ENCODE measurements at regions not wholly inside any gene's neighbourhood (a gene's known extent, or its start where the extent isn't known, plus 50 kb on each side); places are given as distances from the start of the nearest gene placed in this dataset.

DNA sequence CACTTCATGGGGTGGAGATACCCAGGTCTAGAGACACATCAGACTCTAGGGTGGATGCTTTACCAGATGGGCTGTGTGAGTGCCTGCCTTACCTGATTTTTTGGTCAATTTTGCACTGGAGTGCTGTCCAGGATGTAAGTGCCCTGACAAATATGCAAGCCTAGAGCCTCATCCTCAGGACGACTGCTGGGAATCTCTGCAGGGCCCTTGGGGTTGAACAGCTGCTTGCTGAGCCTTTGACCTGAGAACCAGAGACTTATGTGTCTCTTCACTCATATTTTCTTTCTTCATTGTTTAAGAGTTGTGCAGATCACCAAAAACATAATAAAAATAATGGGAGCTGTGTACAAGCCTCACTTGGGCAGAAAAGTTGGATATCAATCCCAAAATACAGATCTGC lies 551.5 kb upstream of the ATP2B1 start:
- no peak for DNase-seq

DNA sequence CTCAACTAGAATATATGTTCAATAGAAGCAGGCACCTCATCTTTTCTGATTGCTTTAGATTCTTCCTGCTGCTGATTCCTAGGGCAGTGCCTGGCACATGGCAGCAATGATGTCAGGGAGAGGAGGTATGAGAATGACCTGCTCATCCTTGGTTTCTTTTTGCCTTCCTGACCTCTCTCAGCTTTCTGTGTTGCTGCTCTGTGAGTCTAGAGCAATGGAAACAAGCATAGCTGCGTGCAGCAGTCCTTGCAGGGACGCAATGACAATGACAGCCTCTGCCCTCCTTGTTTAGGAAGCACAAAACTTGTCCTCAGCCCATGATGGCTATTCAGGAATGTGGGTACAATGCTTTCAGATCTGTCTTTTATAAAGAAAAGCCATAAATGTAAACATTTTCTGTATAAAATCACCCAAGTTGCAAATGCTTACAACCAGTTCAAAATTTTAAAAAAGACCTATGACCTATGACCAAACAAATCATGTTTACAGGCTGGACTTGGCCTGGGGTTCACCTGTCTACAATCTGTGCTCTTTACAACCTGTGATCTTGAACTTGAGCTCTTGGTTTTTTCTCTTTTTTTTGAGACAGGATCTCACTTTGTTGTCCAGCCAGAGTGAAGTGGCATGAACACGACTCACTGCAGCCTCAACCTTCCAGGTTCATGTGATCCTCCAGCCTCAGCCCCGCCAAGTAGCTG lies 549.4 kb upstream of the ATP2B1 start:
- no peak for DNase-seq

DNA sequence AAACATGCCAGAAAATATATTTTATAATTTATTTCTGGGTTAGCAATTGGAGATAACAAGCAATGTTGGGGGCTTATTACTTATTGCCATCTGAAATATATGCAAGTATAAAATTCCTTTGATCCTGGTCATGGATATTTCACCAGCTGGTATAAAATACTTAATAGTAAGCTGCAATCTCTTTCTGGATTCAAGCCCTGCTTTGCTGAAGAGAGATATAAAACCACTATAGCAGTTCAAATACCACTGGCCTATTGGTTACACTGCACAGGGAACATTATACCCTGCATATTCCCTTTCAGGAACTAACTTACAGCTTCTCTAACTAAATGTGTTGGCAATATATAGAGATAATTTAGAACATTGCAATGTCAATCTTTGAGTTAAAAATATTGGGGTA lies 546.2 kb upstream of the ATP2B1 start:
- DNase-seq, result no peak

DNA sequence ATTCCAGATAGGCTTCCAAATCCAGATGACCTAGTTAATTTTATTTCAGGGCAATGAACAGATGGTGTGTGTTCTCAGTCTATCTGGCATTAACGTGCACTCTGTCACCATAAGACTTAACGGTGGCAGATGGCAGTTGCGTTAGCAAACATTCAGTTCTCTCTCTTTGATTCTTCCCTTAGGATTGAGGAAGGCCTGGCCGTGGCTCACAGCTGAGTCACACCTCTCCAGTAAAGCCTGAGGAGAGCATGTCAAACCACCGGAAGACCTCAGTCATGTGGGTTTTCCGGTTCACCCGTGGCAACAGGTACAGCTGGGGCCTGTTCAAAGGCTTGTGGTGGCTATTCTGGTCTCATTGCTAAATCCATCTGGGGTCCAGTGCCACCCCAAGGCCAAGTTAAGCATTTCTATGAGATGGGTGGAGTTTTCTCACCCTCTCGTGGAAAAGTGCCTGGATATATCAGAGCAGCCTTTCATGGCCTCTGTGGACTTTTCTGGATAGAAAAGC lies 545.1 kb upstream of the ATP2B1 start:
- peak; percentile 35 for DNase-seq

DNA sequence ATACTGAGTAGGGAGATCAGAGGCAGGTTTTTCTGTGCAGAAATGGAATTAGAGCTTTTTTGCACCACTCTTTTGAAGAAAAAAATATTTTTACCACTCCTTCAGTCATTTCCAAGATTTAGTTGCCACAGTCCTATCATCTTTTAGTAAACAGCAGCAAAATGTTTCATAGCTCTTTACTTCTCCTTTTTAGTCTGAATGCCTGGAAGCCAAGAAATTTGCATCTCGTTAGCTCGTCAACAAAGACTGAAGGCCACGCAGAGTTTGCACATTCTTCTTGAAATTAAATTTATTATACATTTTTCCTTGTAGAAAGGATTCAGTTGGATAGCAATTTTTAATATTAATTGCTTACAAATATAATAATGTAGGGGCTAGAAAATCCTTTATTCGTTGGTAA lies 544.5 kb upstream of the ATP2B1 start:
- DNase-seq, result no peak

DNA sequence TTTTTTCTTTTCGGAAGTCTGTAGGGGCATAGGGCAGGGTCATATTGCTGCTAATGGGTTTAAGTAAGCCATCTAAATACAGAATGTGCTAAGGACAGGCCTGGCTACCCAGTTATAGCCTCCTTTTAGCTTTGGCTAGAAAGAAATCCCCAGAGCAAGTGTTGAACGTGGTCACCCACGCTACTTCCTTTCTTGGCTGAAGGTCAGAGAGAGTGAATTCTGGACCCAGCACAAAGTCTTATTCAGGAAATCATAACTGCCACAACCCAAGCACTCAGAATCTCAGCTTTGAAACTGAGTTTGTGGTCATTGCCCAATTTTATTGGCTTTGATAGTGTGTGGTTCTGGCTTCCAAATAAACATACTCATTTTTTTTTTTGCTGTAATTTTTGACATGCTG lies 542.1 kb upstream of the ATP2B1 start:
- peak; percentile 41 for DNase-seq

DNA sequence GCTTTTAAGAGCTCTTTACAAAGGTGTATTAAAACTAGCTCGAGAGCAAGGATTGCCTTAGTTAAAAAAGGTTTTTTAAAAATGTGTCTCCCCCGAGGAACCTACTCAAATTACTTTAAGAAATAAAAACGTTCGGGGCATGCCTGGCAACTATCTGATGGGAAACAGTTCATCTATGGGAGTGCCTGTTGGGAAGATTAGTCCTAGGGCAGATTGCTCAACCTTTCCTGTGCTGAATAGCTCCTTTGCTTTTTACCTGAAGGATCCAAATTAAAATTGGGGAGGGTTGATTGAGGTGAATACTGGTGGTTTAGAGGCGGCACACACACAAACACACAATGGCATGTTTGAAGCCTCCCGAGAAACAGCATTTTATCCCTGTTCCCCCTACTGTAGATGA lies 541.4 kb upstream of the ATP2B1 start:
- no peak for DNase-seq

DNA sequence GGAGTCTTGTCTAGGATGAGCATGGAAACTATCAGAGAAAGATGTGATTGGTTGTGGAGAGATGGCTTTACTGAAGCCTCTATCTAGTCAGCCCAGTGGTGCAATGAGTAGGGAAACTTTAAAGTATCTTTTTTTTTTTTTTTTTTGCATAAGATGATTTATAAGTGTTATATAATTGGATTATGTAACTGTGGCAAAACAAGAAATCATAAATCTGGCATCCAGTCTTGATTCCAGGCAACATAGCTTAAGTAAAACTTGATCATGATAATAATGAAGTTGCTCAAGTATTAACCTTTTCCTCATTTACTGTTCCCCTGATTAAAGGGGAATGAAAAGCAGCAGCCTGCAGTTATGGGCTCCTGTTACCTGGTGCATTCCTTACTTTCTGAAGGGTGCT lies 538.0 kb upstream of the ATP2B1 start:
- DNase-seq, result no peak

DNA sequence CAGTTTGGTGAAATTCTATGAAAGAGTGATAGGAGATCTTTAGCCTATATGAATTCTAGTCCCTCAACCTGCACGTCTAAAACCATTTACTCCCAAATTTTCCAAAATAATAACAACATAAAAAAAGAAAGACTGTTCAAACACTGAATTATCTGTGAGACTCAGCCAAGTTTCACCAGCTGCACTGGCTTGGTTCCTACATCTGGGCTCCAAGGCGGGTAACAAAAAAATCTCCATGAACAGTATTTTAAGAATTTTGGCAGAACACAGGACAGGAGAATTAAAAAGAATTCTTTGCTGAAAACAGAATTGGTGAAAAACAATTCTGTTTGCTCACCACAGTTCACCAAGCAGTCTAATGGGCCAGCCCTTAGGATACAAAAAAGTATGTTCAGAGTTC lies 536.8 kb upstream of the ATP2B1 start:
- DNase-seq, result peak; percentile 44

DNA sequence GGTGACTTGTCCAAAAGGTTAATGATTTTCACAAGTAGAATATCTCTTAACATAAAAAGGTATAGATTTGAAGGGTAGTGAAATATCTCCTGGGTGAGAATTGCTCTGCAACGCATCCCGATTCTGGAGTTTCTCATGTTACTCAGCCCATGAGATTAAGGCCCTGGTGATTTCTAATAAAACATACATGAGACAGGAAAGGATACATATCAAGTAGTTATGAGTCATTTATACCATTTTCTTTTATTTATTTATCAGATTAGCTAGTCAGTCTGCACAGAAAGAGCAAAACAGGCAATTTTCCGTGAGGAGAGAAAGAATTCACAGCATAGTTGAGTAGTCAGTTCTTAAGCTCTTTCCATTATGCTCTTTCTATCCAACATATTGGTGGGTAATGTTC lies 535.6 kb upstream of the ATP2B1 start:
- no peak for DNase-seq

DNA sequence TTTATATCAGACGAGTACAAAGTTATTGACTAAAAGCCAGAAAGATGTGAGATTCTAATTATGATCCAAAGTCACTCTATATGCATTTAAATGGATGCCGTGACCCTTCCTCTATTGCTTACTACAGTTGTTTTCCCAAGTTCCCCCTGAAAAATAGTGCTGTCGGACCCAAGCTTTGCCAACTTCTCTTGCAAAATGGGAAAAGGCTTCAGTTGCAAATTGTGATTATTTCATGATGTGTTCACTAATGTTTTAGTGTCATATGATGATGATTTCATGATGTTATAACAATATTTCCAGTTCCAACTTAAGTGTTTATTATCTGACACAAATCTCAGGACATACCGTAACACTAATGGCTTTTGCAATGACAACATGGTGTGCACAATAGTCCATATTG lies 534.6 kb upstream of the ATP2B1 start:
- DNase-seq, result no peak

DNA sequence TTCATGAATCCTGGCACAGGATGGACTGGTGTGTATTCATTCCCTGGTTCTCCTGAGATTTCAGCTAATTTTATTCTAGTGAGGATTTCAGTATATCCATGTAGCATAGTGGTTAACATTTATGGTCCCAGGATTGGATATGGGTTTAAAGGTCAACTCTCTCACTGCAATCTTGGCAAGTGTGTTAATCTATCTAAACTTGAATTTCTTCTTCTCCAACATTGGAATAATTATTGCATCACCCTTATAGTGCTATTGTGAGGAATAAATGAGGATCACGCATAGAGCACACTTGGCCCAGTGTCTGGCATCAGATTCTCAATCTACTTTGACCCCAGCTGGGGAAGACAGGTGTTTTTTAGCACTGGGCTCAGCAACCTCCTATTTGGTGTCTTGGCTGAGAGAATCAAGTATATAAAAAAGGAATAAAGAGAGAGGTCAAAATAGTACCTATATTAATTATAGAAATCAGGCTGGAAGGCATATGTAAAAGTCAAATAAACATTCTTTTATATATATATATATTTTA lies 531.2 kb upstream of the ATP2B1 start:
- no peak for DNase-seq

DNA sequence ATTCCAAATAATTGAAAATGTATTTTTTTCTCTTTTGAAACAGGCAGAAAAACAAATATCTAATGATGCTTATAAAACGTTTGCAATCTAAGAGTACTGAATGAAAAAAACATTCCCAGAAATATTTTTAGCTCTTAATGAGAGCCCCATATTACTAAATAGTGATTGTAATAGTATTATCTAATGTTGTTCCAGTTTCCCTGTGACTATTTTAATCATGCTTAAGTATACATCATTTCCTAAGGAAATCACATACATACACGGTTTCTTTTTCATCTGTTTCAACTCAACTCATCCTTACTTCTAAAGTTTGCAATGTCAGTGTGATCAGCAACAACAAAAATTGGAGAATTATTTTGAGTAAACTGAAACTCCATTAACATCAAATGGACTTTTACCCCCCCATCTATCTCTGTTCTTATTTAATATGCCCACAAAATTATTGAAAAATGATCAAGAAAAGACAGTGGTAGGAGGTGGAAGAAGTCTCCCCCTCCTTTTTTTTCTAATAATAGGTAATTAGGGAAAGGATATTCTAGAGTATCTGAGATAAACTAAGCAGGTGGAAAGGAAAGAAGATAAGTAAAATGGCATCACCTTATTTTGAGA lies 530.1 kb upstream of the ATP2B1 start:
- no peak for DNase-seq

DNA sequence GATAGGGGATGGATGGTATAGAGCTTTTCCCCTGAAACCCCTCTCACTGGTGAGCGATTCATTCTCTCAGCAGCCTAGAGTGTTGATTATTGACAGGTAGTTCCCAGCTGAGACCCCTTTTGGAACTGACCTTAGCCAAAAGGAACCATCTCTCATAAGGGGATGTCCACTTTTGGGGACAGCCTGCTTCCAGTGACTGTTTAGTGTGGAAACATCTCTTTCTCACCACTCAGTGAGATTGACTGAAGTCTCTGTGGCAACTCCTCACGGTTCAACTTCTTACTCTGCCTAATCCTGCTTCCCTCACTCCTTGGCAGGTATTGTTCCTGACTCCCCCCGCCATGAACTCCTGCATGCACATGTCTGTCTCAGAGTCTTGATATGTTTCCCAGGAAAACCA lies 529.2 kb upstream of the ATP2B1 start:
- no peak for DNase-seq

DNA sequence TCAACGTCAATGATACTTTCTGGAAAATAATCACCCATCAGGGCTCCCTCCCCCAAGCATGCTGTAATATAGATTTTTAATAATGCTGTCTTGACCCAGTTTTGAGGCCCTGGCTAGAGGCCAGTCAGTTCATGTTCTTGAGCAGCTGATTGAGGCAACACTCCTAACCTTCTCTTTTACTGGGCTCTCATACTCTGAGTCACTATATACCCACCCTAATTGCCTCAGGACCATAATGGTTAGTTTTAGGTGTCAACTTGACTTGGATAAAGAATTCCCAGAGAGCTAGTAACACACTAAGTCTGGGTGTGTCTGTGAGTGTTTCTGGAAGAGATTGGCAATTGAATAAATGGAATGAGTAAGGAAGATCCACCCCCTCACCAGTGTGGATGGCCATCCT lies 527.0 kb upstream of the ATP2B1 start:
- DNase-seq, result no peak

DNA sequence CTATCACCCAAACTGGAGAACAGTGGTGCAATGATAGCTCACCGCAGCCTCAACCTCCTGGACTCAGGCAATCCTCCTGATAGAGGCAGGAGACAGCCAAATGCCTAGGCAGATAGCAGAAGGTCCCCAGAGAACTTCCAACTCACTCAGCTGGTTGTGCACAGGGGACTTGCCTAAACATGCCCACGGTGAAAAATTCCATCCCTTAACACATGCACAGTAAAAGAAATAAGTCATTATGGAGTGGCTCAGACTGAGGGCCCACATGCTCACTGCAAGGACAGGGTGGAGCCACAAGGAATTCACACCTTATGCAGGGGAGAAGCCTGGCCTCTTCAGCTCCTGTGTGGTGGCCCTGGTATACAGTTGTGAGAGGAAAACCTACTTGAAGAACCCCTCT lies 525.8 kb upstream of the ATP2B1 start:
- DNase-seq, result no peak

DNA sequence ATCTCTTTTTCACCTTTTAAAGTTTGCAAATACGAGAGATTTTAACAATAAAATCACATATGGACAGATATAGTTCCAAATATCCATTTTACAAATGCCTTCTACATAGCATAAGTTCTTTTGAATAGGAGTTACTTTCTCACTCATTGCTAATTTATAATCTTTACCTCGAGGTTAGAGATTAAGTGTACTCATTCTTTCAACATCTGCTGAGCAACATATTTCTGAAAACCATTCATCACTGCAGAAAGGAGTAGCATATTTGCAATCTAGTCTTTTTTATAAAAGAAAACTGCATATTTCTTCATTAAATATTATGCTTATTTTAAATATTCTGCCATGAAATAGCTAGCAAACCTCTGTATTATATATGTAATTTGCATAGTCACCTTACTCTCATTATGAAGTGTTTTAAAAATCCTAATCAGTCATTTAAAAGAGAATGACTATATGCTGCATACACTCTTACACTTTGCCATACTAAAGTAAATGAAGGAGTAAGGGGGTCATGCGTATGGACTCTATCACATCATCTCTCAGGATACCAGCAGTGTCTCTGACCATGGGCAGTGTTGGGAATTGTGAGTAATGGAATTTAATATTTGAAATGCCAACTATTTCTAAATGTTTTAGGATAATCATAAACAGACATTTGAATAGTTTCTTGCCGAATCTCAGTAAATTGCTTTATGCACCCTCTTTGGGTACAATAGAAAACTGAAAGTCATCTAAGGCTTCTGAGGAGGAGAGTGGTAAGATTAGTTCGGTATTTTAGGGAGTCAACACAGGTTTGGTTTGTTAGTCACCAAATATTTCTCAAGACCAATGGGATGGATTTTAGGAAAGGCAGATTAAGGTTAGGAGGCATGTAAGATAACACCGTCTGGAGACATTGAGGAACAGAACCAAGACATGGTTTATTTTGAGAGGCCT lies 524.8 kb upstream of the ATP2B1 start:
- no peak for DNase-seq

DNA sequence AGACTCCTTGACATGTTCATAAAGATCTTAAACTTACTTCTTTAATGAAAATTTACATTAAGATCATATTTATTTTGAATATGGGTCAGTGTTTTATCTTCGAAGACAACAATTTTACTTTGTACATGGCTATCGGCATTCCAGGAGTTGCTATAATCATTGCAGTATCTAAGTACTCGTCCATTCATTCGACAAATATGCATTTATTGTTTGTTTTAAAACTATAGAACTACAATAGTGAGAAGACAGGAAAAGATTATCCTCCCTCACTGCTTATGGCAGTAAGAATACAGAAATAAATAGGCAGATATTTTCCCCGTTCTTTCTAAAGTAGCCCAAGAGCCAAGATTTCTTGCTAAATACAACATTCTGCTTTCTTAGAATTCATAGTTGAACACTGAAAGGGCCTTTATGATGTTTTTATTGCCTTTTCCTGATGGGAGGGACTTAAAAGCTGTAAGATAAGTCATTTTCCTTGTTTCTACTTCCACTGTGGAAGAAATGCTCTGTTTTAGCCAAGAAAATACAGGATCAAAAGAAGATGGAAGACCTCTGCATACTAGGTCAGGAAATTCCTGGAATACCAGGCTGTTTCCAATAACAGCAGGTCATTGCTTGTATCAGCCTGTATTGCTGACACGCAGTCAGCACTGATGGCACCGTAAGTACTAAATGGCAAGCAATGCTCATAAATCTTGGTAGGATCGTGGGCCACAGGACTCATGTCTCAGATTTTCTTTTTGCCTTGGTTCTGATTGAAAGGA lies 521.0 kb upstream of the ATP2B1 start:
- DNase-seq, result no peak

DNA sequence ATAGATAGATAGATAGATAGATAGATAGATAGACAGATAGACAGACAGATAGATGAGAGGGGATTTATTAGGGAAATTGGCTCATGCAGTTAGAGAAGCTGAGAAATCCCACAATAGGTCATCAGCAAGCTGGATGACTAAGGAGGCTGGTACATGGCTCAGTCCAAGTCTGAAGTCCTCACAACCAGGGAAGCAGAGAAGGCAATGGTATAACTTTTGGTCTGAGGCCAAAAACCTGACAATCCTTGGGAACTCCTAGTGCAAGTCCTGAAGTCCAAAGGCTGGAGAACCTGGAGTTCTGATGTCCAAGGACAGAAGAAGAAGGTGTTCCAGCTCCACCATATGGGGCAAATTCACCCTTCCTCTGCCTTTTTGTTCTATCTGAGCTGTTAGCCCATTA lies 517.6 kb upstream of the ATP2B1 start:
- no peak for DNase-seq

DNA sequence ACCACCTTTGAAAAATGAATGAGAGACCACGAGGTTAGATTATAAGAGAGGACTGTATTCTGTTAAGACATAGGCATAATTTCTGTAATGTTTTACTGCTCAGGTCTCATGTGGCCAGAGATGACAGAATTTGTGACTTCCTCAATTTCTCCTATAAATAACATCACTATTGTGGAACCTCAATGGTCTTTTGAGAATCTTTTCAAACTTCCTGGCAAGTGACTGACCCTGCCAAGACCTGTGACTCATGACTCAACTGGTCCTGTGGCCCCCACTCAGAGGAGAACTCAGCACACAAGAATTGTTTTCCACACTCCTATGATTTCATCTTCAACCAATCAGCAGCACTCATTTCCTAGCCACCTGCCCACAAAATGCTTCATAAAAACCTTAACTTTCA lies 508.2 kb upstream of the ATP2B1 start:
- no peak for DNase-seq

DNA sequence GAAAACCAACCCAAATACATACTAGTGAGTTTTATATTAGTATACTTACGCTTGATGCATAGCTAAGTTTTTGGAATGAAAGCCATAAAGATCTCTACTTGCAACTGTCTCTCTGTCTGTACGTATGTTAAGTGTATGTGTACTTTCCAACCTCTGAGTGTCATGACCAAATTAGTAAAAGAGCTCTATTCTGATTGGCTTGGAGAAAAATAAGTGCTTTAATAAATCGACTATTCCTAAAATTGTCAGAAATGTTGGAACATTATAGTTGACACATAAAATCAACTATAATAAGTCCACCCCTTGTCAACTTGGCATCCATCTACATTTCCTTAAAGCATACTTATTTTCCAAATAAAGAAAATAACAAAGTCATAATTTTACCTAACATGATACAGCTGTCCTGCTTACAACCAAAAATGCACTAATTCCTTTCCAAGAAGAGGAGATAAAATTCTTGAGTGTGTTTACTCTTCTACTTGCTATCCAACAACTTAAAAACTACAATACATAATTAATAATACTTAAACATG lies 507.4 kb upstream of the ATP2B1 start:
- no peak for DNase-seq

DNA sequence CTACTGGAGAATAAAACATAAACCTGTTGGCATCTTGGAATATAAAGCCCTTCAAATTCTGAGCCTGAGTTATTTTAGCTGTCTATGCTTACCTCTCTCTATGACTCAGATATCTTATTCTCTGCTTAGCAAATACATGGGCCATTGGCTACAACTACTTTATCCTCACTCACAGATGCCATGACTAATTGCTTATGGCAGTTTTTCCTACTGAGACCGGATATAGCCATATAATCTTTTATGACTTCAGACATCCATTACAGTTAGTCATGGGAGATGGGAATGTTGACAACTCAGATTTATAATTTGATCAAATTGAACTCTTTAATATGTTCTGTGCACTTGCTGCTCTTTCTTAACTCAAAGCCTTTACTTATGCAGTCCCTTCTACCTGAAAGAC lies 502.4 kb upstream of the ATP2B1 start:
- no peak for DNase-seq
